Neural crest cell (in vitro differentiated cells): ENCODE measurements at regions not wholly inside any gene's neighbourhood (a gene's known extent, or its start where the extent isn't known, plus 50 kb on each side); places are given as distances from the start of the nearest gene placed in this dataset.

ENCODE experiments used
- DNase-seq: peaks from one replicate; pipeline ENCODE4 v3.0.0; 2021; ENCODE audit warnings: low read depth, mixed read lengths, low spot score
- H3K27ac Mint-ChIP-seq: one replicate; pipeline ENCODE4 v1.8.0; 2021; ENCODE audit warnings: mild to moderate bottlenecking, mixed read lengths; ENCODE audit not compliant: unreplicated experiment
- H3K27me3 Mint-ChIP-seq: 2 replicates; pipeline ENCODE4 v1.8.0; 2021; ENCODE audit warnings: low read depth, mild to moderate bottlenecking, mixed read lengths
- H3K36me3 Mint-ChIP-seq: 2 replicates; pipeline ENCODE4 v1.8.0; 2021; ENCODE audit warnings: low read depth, mild to moderate bottlenecking, mixed read lengths
- H3K4me1 Mint-ChIP-seq: 2 replicates; pipeline ENCODE4 v1.8.0; 2021; ENCODE audit warnings: mixed read lengths
- H3K4me3 Mint-ChIP-seq: one replicate; pipeline ENCODE4 v1.8.0; 2021; ENCODE audit warnings: mild to moderate bottlenecking, mixed read lengths
- H3K9me3 Mint-ChIP-seq: 2 replicates; pipeline ENCODE4 v1.8.0; 2021; ENCODE audit warnings: mixed read lengths
- CTCF ChIP-seq: fragments of 200-600 bp; sonication (generic); conservative IDR thresholded peaks from 2 replicates; pipeline ENCODE4 v1.5.0; 2021; ENCODE audit warnings: antibody characterized with exemption, mild to moderate bottlenecking

- H3K9me3 Mint-ChIP-seq, result no peaks in the 10 kb centered on the region
- no peaks in the 10 kb centered on the region for H3K27me3 Mint-ChIP-seq
- no peaks in the 10 kb centered on the region for H3K4me1 Mint-ChIP-seq
- no peak overlapping the region for H3K27ac Mint-ChIP-seq
- TF ChIP-seq CTCF, result no peak
- H3K4me3 Mint-ChIP-seq, result no peak overlapping the region
- no peaks in the 10 kb centered on the region for H3K36me3 Mint-ChIP-seq
- DNase-seq, result no peak
Observed at GRCh38 chr9:106632621-106633020, 230.3 kb upstream of the ZNF462 start.

- no peak for DNase-seq
- Mint-ChIP-seq H3K27me3 (no peaks in the 10 kb centered on the region), H3K27ac (no peak overlapping the region), H3K36me3 (no peaks in the 10 kb centered on the region), H3K4me1 (no peaks in the 10 kb centered on the region), H3K9me3 (no peaks in the 10 kb centered on the region), H3K4me3 (no peak overlapping the region)
- no peak for TF ChIP-seq CTCF
Observed at GRCh38 chr9:106634183-106634582, 228.8 kb upstream of the ZNF462 start.

DNA sequence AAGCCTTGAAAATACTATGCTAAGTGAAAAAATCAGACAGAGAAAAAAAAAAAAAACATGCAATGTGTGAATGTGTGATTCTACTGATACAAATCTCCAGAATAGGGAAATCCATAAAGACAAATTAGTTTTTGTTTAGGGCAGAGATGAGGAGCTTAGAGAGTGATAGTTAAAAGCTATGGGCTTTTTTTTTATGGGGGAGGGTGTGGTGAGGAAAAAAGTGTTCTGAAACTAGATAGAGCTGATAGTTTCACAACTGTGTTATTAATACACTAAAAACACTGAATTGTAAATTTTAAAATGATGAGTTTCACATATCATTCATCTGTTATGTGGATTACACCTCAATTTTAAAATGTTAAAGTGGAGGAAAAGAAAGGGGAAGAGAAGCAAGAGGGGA lies 228.3 kb upstream of the ZNF462 start:
- H3K36me3 Mint-ChIP-seq, result no peaks in the 10 kb centered on the region
- DNase-seq, result no peak
- H3K9me3 Mint-ChIP-seq, result no peaks in the 10 kb centered on the region
- no peak overlapping the region for H3K4me3 Mint-ChIP-seq
- H3K27ac Mint-ChIP-seq, result no peak overlapping the region
- no peaks in the 10 kb centered on the region for H3K4me1 Mint-ChIP-seq
- no peak for TF ChIP-seq CTCF
- H3K27me3 Mint-ChIP-seq, result no peaks in the 10 kb centered on the region

- Mint-ChIP-seq H3K9me3 (no peaks in the 10 kb centered on the region), H3K36me3 (no peaks in the 10 kb centered on the region), H3K27ac (no peak overlapping the region), H3K4me3 (no peak overlapping the region), H3K27me3 (no peaks in the 10 kb centered on the region), H3K4me1 (peaks cover 6% of the 10 kb centered on the region)
- TF ChIP-seq CTCF, result no peak
- no peak for DNase-seq
Observed at GRCh38 chr9:106637486-106637885, 225.5 kb upstream of the ZNF462 start.

DNA sequence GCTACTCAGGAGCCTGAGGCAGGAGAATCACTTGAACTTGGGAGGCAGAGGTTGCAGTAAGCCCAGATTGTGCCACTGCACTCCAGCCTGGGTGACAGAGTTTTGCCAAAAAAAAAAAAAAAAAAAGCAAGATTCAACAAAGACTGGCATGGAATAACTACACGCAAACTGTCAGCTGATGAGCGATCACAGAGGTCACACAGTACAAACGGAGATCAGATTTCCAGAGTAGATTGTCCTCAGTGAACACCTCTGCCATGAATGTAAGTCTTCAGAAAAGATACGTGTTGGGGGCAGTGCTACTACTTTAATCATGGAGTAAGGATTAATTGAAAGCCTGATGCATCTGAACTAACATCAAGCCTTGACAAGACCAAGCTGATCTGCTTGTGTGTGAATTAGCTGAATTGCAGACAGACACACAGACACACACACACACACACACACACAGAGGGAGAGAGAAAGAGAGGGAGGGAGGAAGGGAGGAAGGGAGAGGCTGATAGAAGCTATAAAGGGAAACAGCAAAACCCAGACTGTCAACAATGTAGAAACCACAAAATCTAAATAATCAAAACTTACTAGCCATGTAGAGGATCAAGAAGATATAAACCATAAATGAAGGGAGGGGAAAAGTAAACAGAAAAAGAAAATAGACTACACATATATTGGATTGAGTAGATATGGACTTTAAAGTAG lies 222.9 kb upstream of the ZNF462 start:
- Mint-ChIP-seq H3K27me3 (no peaks in the 10 kb centered on the region), H3K9me3 (peaks cover 4% of the 10 kb centered on the region), H3K4me1 (peaks cover 6% of the 10 kb centered on the region), H3K36me3 (no peaks in the 10 kb centered on the region), H3K27ac (no peak overlapping the region), H3K4me3 (no peak overlapping the region)
- no peak for TF ChIP-seq CTCF
- DNase-seq, result no peak
